C1 segment of cervical spinal cord (tissue), 14 donors: ENCODE measurements at regions not wholly inside any gene's neighbourhood (a gene's known extent, or its start where the extent isn't known, plus 50 kb on each side); places are given as distances from the start of the nearest gene placed in this dataset.

Experiments used
- DNase-seq, 14 donors: peaks; one replicate each; lab custom pipeline; 2025; lab: John Stamatoyannopoulos, UW

- no peak for DNase-seq
These were observed 266.9 kb downstream of the PTPRU start for GRCh38 chr1:29502911-29503840.

GRCh38 chr1:29502225-29502910 lies 266.0 kb downstream of the PTPRU start:
- DNase-seq: no peak

- DNase-seq: no peak
These were observed 265.1 kb downstream of the PTPRU start for GRCh38 chr1:29501227-29501976.

- DNase-seq: no peak
These were observed 264.3 kb downstream of the PTPRU start for GRCh38 chr1:29500651-29501050.

- DNase-seq: no peak
These were observed 263.7 kb downstream of the PTPRU start for GRCh38 chr1:29500041-29500440.

GRCh38 chr1:29499104-29499650 lies 262.9 kb downstream of the PTPRU start:
- no peak for DNase-seq

- DNase-seq: no peak
These were observed 262.1 kb downstream of the PTPRU start for GRCh38 chr1:29498126-29499103.

- no peak for DNase-seq
These were observed 261.2 kb downstream of the PTPRU start for GRCh38 chr1:29497395-29498125.

GRCh38 chr1:29496701-29497100 lies 260.4 kb downstream of the PTPRU start:
- no peak for DNase-seq

GRCh38 chr1:29490204-29490934 lies 254.0 kb downstream of the PTPRU start:
- DNase-seq: no peak

- DNase-seq: no peak
These were observed 253.1 kb downstream of the PTPRU start for GRCh38 chr1:29489471-29489870.

- DNase-seq: no peak
These were observed 252.5 kb downstream of the PTPRU start for GRCh38 chr1:29488794-29489311.

- DNase-seq: no peak
These were observed 251.9 kb downstream of the PTPRU start for GRCh38 chr1:29488086-29488793.

GRCh38 chr1:29487291-29487690 lies 251.0 kb downstream of the PTPRU start:
- DNase-seq: no peak

- no peak for DNase-seq
These were observed 249.0 kb downstream of the PTPRU start for GRCh38 chr1:29485096-29485925.

- no peak for DNase-seq
These were observed 246.7 kb downstream of the PTPRU start for GRCh38 chr1:29482991-29483390.

- no peak for DNase-seq
These were observed 245.7 kb downstream of the PTPRU start for GRCh38 chr1:29482064-29482463.
